ENCODE measurements at regions not wholly inside any gene's neighbourhood (a gene's known extent, or its start where the extent isn't known, plus 50 kb on each side); places are given as distances from the start of the nearest gene placed in this dataset.
"Not testable (repeated sequence)": the region's sequence is repeated elsewhere in the genome, so short reads cannot be mapped to it uniquely, and the experiment has no call there.

DNA sequence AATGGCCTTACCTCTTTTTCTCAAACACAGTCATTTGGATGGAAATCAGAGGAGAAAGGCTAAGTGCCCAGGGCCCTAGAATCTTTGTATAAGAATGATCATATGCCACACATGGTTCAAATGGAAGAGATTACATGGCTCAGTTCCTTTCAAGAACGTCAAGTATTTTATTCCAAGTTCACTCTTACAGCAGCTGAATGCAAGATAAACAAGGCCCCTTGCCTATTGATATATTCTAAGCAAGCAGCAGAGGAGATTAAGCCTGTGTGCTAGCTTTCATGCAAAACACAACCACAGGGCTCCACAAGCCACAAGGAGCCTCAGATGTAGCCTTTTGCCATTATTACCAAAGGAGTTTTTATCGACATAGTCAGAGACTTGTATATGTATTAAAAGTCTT lies 55.3 kb upstream of the SLCO6A1 start:
- DNase-seq (ENCODE audit: low read depth in 3 of 3, low spot score in 1 of 3) = no peak

DNA sequence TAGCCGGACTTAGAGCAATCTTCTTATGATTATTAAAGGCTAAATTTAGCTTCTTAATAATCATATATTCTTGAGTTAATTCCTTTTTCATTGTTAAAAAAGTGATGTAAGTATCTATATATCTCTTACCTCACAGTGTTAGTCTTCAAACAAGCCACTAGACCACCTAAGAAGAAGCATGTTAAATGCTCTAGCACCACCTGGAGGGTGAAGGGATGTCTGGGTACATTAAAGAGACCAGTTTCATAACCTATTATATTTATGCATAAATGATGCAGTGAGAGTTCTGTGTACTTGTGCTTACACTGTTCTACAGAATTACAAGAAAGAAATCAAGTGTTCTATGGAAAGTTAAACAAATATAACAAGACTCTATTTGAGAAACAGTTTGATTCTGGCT lies 55.9 kb upstream of the SLCO6A1 start:
- DNase-seq (ENCODE audit: low read depth in 3 of 3, low spot score in 1 of 3) = no peak

DNA sequence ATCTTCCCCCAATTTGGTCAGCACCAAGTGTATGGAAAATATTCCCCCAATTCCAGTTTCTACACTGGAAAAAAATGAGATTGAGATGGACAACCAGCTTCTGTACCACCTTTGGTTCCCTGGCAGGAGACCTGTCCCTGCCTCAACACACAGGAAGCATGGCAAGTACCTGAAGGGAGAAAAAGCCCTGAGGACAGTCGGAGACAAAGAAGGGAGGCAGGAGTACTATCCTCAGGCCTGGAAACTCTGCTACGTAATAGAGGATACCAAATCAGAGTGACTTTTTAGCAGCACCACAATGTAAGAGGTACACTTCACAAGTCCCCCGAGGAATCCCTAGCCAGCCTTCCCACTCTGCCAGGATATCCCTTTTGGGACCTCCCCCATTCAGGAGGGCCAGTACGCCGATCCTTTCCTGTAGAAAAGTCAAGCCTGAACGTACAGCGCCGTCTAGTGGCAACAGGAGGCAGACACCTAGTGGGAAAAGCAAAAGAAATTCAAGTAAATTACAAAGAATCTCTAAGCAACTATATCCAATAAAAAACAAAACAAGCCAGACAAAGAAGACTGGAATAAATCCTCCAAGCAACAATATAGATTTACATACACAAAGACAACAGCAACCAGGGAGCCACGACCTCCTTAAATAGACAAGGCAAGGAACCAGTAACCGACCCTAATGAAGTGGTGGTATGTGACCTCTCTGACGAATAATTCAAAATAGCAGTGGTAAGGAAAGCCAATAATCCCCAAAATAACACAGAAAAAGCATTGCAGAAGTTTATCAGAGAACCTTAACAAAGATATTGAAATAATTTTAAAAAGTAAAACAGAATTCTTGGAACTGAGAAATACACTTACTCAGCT lies 63.3 kb upstream of the SLCO6A1 start:
- no peak for DNase-seq (ENCODE audit: low read depth in 3 of 3, low spot score in 1 of 3)

DNA sequence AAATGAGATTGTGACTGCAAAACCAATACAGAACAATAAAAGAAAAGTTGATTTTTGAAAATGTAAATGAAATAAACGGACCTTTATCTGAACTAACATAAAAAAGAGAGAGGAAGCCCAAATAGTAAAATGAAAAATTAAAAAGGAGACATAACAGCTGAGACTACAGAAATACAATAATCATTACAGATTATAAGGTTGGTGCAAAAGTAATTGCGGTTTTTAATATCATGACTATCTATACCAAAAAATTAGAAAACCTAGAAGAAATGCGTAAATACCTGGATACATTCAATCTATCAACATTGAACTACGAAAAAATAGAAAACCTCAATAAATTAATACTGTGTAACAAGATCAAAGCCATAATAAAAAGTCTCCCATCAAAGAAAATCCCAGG lies 71.9 kb upstream of the SLCO6A1 start:
- DNase-seq (ENCODE audit: low read depth in 3 of 3, low spot score in 1 of 3) = no peak

DNA sequence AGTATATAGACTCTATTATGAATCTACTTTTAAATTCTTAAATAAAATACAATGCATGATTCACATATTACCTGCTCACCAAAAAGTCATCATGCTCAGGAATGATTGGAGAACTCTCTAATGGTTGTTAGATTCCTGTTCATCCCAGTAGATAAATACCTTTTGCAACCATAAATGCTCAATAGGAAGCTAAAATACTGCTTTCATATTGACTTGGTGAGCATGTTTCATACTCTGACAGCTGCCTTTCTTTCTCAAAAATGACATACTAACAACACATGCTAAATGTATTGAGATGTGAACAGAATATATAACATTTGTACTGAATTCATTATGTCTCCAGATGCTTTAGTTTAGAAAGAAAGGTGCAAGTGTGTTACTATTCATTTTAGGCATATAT lies 79.6 kb upstream of the SLCO6A1 start:
- DNase-seq (ENCODE audit: low read depth in 3 of 3, low spot score in 1 of 3) = no peak

DNA sequence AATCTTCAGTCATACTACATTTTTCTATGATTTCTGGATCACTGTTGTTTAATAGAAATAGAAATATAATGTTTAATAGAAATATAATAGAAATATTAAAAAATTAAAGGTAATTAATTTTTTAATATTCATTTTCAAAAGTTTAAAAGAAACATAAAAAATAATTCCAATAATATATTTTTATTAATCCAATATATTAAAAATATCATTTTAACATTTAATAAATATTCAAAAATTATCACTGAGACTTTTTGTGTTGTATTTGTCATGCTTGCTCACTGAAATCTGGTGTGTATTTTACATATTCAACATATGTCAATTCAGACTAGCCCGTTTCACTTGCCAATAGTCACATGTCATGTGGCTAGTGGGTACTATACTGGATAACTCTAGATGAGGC lies 80.6 kb upstream of the SLCO6A1 start:
- DNase-seq (ENCODE audit: low read depth in 3 of 3, low spot score in 1 of 3) = no peak

DNA sequence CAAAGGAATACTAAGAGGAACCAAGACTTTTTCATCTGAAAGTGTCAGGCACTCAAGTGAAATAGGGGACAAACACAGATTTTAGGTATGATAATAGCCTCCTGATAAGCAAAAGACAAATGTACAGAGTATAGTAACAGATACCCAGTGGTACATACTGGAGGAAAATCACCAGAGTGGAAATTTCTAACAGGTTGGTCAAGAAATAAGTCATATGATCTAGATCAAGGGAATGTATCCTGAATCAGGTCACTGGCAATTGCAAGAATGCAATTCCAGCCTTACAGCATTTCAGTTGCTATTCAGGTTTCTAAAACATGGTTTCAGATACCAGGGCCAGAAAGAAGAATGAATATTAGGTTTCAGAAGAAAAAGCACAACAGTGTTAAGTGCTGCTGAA lies 82.2 kb upstream of the SLCO6A1 start:
- no peak for DNase-seq (ENCODE audit: low read depth in 3 of 3, low spot score in 1 of 3)

DNA sequence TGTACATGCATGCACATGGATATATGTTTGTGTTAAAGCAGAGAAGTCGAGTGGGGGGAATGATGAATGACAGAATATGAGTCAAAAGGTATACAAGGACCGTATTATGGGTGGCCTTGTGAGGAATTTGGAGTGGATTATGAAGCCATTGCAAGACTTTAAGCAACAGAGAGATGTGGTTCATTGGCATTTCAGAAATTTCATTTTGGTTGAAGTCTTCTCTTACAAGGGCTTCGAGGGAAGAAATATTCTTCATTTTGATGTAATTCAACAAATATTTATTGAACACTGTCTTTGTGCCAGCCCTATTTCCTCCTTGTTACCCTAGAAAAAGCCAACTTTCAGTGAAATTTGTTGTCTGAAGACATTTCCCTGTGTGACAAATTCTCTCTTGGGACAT lies 83.9 kb upstream of the SLCO6A1 start:
- no peak for DNase-seq (ENCODE audit: low read depth in 3 of 3, low spot score in 1 of 3)

DNA sequence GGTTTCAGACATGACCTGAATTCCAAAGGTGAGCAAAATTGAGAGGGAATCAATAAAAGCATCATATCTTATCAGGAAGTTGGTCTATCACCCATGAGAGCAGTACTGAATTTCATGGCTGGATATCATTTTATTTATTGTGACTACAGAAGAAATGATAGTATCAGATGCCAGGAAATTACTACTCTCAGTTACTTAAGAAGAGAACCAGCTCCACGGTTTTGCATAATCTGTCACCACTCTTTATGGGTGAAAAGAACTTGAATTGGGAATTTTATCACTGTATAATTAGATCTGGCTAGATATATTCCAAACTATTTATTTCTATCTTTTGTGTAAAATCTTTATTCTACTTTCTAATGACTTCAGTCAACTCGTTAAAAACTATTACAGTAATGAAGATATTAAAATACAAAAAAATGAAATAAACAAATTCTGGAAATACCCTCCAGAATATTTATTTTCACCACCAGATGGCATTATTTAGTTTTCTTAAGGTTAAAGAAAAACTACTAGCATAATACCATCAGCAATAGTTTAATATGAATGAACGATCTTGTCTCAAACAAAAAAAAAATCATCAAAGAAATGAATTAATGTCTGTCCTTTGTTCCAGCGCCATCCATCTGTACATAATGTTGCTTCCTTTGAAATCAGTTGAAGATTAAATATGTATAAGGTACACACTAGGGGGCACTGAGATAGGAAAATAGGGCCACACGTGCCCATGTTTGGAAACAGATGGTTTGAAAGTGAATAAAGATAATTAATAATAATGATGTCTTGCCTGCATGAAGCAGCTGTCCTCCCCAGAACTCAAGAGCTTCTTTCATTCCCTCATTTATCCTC lies 84.7 kb upstream of the SLCO6A1 start:
- no peak for DNase-seq (ENCODE audit: low read depth in 3 of 3, low spot score in 1 of 3)

DNA sequence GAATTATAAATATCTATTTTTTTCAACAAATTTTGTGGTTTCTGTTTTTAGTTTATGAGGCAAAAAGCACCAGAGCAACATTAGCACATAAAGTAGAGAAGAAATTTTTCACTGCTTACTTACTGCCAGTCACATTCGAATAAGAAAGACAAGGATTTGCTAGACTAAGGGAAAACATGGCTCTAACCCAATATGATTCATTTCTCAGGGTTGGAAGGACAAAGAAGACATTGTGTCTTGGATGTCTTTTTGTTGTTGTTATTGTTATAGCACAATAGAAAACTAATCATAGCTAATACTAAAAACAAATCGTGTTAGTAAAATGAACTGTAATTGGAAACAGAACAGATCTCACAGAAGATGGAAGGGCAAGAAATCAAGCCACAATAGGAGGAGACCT lies 90.9 kb upstream of the SLCO6A1 start:
- no peak for DNase-seq (ENCODE audit: low read depth in 3 of 3, low spot score in 1 of 3)

DNA sequence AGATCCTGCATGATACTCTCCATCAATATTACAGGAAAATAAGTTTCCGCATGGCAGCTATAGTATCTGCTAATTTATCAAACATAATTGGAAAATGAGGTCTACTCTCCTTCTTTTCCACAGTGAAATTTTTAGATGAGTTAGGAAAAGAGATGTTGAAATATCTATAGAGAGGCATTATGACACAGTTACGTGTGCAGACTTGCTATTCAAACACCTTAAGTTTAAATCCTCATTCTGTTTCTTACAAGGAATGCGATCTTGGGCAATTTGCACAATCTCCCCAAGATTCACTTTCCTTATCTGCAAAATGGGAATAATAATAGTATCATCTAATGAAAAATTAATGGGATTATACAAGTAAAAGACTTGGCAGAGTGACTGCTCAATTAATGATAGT lies 91.7 kb upstream of the SLCO6A1 start:
- DNase-seq (ENCODE audit: low read depth in 3 of 3, low spot score in 1 of 3) = no peak

DNA sequence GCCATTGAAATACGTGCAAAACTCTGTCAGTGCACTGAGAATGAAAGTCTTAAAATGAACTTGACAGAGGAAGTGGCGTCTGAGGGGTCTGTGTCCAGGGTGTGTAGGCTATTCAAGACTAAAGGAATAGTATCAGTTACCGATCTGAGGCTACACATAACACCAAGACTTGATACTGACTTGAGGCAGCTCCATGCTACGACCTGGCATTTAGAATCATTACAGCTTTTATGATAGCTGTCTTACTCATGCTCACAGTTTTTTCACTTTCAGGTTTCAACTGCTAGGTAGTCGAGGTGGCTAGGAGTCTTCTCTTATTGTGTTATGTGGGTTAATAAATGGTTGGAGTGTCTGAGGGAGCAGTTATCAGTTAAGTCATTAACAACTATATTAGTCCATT lies 92.8 kb upstream of the SLCO6A1 start:
- no peak for DNase-seq (ENCODE audit: low read depth in 3 of 3, low spot score in 1 of 3)

DNA sequence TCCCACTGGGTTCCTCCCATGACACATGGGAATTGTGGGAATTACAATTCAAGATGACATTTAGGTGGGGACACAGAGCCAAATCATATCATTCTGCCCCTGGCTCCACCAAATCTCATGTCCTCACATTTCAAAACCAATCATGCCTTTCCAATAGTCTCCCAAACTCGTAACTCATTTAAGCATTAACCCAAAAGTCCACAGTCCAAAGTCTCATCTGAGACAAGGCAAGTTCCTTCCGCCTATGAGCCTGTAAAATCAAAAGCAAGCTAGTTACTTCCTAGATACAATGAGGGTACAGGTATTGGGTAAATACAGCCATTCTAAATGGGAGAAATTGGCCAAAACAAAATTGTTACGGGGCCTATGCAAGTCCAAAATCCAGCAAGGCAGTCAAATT lies 93.8 kb upstream of the SLCO6A1 start:
- DNase-seq (ENCODE audit: low read depth in 3 of 3, low spot score in 1 of 3) = not testable (repeated sequence)

DNA sequence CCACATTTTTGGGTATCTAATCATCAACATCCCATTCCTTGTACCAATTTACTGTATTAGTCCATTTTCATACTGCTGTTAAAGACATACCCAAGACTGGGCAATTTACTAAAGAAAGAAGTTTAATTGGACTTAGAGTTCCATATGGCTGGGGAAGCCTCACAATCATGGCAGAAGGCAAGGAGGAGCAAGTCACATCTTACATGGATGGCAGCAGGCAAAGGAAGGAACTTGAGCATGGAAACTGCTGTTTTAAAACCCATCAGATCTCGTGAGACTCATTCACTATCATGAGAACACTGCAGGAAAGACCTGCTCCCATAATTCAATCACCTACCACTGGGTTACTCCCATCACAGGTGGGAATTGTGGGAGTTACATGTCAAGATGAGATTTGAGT lies 95.4 kb upstream of the SLCO6A1 start:
- no peak for DNase-seq (ENCODE audit: low read depth in 3 of 3, low spot score in 1 of 3)

DNA sequence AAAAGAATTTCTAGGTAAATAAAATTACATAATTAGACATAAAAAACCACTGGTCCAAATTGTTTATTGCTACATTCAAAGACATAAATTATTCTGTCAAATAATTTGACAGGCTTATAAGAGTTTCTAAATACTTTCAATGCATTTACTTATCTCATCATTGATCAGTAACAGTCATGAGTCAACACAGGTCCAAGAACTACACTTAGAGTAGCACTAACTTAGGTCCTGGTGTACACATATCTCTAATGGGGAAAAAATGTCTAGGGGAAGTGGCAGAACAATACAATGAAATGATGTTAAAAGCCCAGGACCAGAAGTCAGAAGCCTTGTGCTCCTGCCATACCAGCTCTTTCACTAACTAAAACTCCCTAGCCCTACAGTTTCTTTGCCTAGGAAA lies 96.5 kb upstream of the SLCO6A1 start:
- no peak for DNase-seq (ENCODE audit: low read depth in 3 of 3, low spot score in 1 of 3)

DNA sequence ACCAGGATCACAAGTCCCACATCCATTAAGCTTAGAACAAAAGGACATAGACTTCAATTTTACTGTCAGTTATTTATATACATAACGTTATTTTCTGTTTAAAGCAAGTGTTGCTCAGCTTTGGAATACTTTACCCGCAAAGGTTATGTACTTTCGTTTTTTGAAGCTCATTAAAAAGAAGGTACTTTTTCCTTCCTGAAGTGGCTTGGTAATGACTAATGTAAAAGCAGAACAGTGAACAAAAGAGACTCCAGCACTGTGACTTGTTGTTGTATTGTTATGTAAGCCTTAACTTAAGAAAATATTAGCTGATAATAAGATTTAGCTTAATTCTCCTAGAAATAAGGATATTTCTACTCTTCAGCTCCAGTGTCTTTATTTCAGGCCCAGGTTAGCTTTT lies 97.3 kb upstream of the SLCO6A1 start:
- no peak for DNase-seq (ENCODE audit: low read depth in 3 of 3, low spot score in 1 of 3)

DNA sequence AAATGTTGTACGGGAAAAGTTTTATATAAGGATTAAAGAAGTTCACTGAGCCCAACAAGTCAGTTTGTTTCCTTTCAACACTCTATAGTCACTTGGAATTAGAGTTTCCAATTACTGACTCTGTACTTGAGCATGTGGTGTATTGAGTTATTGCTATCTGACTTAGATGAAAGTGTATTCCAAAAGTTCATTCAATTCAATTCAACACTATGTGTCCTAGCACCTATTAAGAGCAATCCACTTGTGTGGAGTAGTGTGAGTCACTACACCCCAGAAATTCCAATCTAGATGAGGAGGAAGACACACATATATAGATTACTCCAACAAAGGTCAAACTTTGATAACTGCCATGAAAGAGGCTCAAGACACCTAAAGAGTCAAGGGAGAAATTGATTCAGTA lies 98.2 kb upstream of the SLCO6A1 start:
- no peak for DNase-seq (ENCODE audit: low read depth in 3 of 3, low spot score in 1 of 3)

DNA sequence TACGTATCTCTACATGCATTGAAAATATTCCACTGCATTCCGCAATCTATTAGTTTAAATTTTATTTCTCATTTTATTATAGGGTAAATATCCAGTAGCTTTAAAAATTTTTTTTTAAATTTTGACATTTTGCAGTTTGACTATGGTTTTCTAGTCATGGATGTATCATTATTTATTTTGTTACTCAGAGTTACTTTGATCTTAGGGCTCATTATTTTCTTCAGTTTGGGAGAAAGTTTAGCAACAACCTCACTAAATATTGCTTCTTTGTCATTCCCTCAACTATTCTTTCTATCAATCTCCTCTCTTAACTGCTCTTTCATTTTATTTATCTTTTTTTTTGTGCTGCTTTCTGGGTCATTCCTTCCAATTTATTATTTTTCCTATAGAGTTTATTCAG lies 100.5 kb upstream of the SLCO6A1 start:
- no peak for DNase-seq (ENCODE audit: low read depth in 3 of 3, low spot score in 1 of 3)

DNA sequence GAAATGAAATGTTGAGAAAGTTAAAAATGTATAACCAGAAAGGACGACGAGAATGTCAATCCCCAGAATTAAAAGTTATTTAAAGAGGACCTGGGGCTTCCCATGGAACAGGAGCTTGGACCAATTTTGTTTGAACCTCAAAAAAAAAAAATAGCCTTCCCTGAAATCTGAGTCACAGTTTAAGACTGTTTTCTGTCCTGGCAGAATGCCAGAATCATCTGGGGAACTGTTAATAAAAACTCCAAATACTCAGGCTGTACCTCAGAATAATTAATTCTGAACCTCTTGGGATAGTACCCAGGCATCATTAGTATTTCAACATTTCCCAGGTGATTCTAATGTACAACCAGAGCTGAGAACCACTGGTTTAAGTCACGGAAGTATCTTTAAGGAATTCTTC lies 102.2 kb upstream of the SLCO6A1 start:
- no peak for DNase-seq (ENCODE audit: low read depth in 3 of 3, low spot score in 1 of 3)

DNA sequence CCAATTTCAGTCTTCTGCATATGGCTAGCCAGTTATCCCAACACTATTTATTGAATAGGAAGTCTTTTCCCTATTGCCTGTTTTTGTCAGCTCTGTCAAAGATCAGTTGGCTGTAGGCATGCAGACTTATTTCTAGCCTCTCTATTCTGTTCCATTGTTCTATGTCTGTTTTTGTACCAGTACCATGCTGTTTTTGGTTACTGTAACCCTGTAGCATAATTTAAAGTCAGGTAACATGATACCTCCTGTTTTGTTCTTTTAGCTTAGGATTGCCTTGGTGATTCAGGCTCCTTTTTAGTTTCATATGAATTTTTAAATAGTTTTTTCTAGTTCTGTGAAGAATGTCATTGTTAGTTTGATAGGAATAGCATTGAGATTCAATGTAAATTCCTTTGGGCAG lies 104.9 kb upstream of the SLCO6A1 start:
- no peak for DNase-seq (ENCODE audit: low read depth in 3 of 3, low spot score in 1 of 3)

DNA sequence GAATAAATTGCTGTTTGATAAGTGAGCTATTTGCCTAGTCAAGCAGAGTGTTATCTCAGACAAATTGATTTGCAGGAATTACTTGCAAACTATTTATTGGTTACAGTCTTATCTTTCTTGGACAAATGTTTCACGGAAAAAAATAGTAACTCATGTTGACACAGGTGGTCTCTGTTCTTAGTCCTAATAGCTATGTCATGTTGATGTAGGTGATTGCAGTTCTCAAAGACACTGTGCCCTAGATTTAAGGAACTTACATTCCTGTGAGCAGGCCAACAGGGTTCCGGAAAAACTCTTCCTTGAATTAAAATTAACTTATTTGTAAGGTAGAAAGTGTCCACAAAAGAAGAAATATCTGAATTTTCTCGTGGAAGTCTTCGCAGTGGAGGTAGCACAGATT lies 109.6 kb upstream of the SLCO6A1 start:
- DNase-seq (ENCODE audit: low read depth in 3 of 3, low spot score in 1 of 3) = no peak

DNA sequence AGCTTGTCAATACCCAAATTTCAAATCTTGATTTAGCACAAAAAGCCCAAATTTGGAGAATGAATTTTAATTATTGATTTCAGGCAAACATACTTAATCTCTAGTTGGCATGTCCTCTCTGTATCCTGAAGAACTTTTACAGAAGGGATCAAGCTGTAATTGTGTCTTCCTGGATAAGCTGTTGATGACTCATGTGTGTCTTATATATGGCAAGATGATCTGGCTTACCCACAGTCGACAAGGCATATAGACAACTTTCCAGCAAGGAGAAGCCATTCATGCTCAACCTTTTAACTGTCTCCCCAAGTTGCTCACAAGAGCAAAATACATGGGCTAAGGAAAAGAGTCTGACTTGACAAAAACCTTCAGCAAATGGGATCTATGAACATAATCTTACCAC lies 112.5 kb upstream of the SLCO6A1 start:
- DNase-seq (ENCODE audit: low read depth in 3 of 3, low spot score in 1 of 3) = no peak

DNA sequence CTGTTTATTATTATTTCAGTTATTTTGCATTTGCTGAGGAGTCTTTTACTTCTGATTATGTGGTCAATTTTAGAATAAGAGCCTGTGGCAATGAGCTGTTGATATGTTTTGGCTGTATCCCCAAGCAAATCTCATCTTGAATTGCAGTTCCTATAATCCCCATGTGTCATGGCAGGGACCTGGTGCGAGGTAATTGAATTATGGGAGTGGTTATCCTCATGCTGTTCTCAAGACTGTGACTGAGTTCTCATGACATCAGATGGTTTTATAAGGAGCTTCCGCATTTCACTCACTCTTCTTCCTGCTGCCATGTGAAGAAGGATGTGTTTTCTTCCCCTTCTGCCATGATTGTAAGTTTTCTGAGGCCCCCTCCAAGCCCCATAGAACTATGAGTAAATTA lies 114.9 kb upstream of the SLCO6A1 start:
- no peak for DNase-seq (ENCODE audit: low read depth in 3 of 3, low spot score in 1 of 3)
